Mucosa of stomach (tissue), 1 donor: ENCODE measurements at regions not wholly inside any gene's neighbourhood (a gene's known extent, or its start where the extent isn't known, plus 50 kb on each side); places are given as distances from the start of the nearest gene placed in this dataset.
A peak's percentile ranks its signal among the peaks of the same experiment; 100 is the strongest.

Experiments
- H3K27me3 ChIP-seq: one replicate; pipeline ENCODE4 v1.7.0; 2013; ENCODE audit warnings: mild to moderate bottlenecking, low read length; ENCODE audit not compliant: control insufficient read depth, insufficient read depth
- H3K36me3 ChIP-seq: one replicate; pipeline ENCODE4 v1.7.0; 2013; ENCODE audit warnings: low read length; ENCODE audit not compliant: control insufficient read depth, insufficient read depth
- H3K4me1 ChIP-seq: one replicate; pipeline ENCODE4 v1.7.0; 2013; ENCODE audit warnings: mild to moderate bottlenecking, low read length; ENCODE audit not compliant: control insufficient read depth, insufficient read depth
- H3K4me3 ChIP-seq: one replicate; pipeline ENCODE4 v1.7.0; 2013; ENCODE audit warnings: low read length
- H3K9ac ChIP-seq: one replicate; pipeline ENCODE4 v1.7.0; 2013; ENCODE audit warnings: mild to moderate bottlenecking, low read length, moderate library complexity
- H3K9me3 ChIP-seq: one replicate; pipeline ENCODE4 v1.7.0; 2013; ENCODE audit warnings: mild to moderate bottlenecking, low read length, moderate library complexity; ENCODE audit not compliant: control insufficient read depth
- donor health status: Pancreatic carcinoma.

DNA sequence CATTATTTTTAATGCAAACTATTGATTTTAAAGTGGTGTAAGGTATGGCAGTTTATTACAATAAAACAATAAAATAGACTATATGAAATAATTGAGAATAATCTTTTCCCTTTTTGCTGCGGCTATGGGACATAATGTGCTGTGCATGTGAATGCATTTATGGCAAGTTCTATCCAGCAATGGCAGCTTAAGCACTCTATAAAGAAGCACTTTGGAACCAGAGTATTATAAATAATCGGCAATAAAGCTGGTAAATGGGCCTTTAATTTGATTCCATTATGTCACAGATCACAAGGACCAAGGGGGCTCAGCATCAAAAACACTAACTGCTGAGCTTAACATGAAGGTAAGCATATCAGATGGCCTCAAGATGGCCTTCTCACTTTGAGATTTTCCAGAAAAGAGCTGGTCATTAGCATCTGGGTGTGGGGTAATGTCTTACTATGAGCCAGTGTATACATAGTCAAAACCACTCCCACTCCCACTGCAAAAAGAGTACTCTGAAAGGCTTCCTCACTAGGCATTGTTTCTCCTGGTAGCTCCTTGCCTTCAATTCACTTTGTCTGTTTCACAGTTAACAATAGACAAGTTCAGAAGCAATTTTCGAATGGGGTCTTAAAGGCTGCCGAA lies 97.1 kb upstream of the ASTN2 start:
- Histone ChIP-seq H3K4me3 (no peak overlapping the region), H3K4me1 (peaks cover 17% of the 10 kb centered on the region), H3K9ac (no peak overlapping the region), H3K9me3 (no peaks in the 10 kb centered on the region), H3K27me3 (no peaks in the 10 kb centered on the region), H3K36me3 (no peaks in the 10 kb centered on the region)

- Histone ChIP-seq H3K36me3 (no peaks in the 10 kb centered on the region), H3K9ac (no peak overlapping the region), H3K4me3 (no peak overlapping the region), H3K9me3 (no peaks in the 10 kb centered on the region), H3K4me1 (peaks cover 15% of the 10 kb centered on the region), H3K27me3 (no peaks in the 10 kb centered on the region)
These were observed 81.5 kb upstream of the ASTN2 start for GRCh38 chr9:117496307-117496706.

DNA sequence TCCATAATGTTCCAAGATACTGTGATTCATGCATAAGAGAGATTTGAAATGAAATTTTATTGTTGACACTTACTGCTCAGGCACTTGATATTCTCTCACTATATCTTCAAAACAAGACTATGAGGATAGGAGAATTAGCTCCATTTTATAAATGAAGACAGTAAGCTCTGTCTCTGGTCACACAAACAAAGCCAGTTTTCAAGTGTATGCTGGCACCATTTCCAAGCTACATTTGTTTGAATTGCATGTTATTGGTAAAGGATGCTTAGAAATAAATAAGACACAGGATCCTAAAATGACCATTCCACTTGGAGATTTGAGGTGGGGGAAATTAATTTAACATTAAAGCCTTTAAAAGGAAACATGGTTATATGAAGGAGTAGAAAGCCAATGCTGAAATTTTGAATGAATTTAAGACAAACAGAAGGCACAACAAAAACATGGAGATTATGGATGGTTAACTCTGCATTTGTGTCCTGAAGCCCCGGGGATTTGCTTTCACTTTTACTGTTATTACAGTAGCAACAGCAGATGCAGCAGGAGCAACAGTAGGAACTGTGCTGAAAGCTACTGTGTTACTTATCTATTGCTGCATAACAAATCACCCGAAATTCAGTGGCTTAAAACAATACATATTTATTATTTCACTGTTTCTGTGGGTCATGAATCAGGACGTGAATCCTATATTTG lies 79.7 kb upstream of the ASTN2 start:
- Histone ChIP-seq H3K27me3 (no peaks in the 10 kb centered on the region), H3K9ac (no peak overlapping the region), H3K4me1 (peaks cover 15% of the 10 kb centered on the region), H3K36me3 (no peaks in the 10 kb centered on the region), H3K4me3 (no peak overlapping the region), H3K9me3 (no peaks in the 10 kb centered on the region)

GRCh38 chr9:117492476-117492875 lies 77.6 kb upstream of the ASTN2 start:
- no peaks in the 10 kb centered on the region for H3K27me3 ChIP-seq
- H3K9ac ChIP-seq: no peak overlapping the region
- H3K4me3 ChIP-seq: no peak overlapping the region
- no peaks in the 10 kb centered on the region for H3K36me3 ChIP-seq
- no peaks in the 10 kb centered on the region for H3K9me3 ChIP-seq
- H3K4me1 ChIP-seq: peaks cover 26% of the 10 kb centered on the region

- Histone ChIP-seq H3K9ac (no peak overlapping the region), H3K9me3 (no peaks in the 10 kb centered on the region), H3K4me3 (no peak overlapping the region), H3K27me3 (no peaks in the 10 kb centered on the region), H3K4me1 (peaks cover 26% of the 10 kb centered on the region), H3K36me3 (no peaks in the 10 kb centered on the region)
These were observed 76.6 kb upstream of the ASTN2 start for GRCh38 chr9:117491491-117491890.

DNA sequence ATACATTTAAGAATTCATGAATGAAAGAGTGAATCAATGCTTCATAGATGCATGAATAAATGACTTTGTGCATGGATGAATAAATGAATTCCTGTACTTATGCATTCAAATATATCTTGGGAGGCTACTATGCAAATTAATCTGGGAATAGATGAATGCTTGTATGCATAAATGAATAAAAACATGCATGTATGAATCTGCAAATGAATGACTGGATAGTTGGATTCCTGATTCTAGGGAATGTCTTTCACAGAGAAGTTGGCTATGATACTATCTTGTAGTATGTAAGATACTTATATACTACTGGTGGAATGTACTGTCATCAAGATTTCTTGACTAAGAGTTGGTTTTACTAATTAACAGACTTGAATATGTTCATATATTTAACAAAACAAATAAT lies 75.3 kb upstream of the ASTN2 start:
- Histone ChIP-seq H3K4me1 (peaks cover 26% of the 10 kb centered on the region), H3K36me3 (no peaks in the 10 kb centered on the region), H3K4me3 (no peak overlapping the region), H3K27me3 (no peaks in the 10 kb centered on the region), H3K9me3 (no peaks in the 10 kb centered on the region), H3K9ac (no peak overlapping the region)

GRCh38 chr9:117488659-117489058 lies 73.8 kb upstream of the ASTN2 start:
- H3K4me1 ChIP-seq: peaks cover 26% of the 10 kb centered on the region
- no peak overlapping the region for H3K9ac ChIP-seq
- H3K9me3 ChIP-seq: no peaks in the 10 kb centered on the region
- no peak overlapping the region for H3K4me3 ChIP-seq
- no peaks in the 10 kb centered on the region for H3K36me3 ChIP-seq
- H3K27me3 ChIP-seq: no peaks in the 10 kb centered on the region

DNA sequence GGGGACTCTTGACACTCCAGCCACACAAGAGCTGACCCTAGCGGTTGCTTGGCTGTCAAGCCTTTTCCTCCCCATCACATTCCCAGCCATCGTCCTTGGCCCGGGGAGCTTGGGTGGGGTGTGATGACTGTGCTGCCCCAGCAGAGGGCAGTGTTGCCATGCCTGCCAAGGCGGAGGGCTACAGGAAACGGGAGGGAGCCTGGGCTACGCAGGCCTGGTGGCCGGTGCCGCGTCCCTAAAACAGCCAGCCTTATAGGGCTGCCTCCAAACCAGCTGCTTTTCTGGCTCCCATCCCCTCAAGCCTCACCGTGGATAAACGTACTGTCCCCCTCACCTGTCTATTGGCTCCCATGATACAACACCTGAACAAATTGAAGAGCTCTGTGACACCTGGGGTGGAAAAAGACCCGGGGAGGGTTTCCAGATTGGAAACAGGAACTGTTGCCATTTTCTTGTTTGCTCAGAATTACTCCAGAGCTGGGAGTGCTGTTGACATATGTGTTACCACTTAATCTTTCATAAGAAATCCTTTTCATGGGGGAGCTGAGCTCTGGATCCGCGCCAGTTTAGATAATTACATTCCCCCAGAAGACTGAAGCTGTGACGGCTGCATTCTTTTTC lies 72.8 kb upstream of the ASTN2 start:
- Histone ChIP-seq H3K9me3 (no peaks in the 10 kb centered on the region), H3K27me3 (no peaks in the 10 kb centered on the region), H3K4me3 (no peak overlapping the region), H3K36me3 (no peaks in the 10 kb centered on the region), H3K9ac (peak overlapping the region; percentile 24), H3K4me1 (peaks cover 20% of the 10 kb centered on the region)

GRCh38 chr9:117486426-117486825 lies 71.6 kb upstream of the ASTN2 start:
- Histone ChIP-seq H3K4me1 (peaks cover 11% of the 10 kb centered on the region), H3K4me3 (no peak overlapping the region), H3K9ac (no peak overlapping the region), H3K27me3 (no peaks in the 10 kb centered on the region), H3K9me3 (no peaks in the 10 kb centered on the region), H3K36me3 (no peaks in the 10 kb centered on the region)

- Histone ChIP-seq H3K27me3 (no peaks in the 10 kb centered on the region), H3K4me3 (no peak overlapping the region), H3K9me3 (no peaks in the 10 kb centered on the region), H3K4me1 (peaks cover 11% of the 10 kb centered on the region), H3K9ac (no peak overlapping the region), H3K36me3 (no peaks in the 10 kb centered on the region)
These were observed 70.3 kb upstream of the ASTN2 start for GRCh38 chr9:117485176-117485575.

- H3K4me3 ChIP-seq: no peak overlapping the region
These were observed 65.9 kb upstream of the ASTN2 start for GRCh38 chr9:117480729-117481128.

GRCh38 chr9:117480253-117480652 lies 65.4 kb upstream of the ASTN2 start:
- H3K4me1 ChIP-seq: no peaks in the 10 kb centered on the region
- no peaks in the 10 kb centered on the region for H3K36me3 ChIP-seq
- H3K9ac ChIP-seq: no peak overlapping the region
- H3K9me3 ChIP-seq: no peaks in the 10 kb centered on the region
- no peak overlapping the region for H3K4me3 ChIP-seq
- no peaks in the 10 kb centered on the region for H3K27me3 ChIP-seq

More at GRCh38 chr9:117480729-117481128, 65.9 kb upstream of the ASTN2 start:
- Histone ChIP-seq H3K27me3 (no peaks in the 10 kb centered on the region), H3K4me1 (no peaks in the 10 kb centered on the region), H3K36me3 (no peaks in the 10 kb centered on the region), H3K9me3 (no peaks in the 10 kb centered on the region), H3K9ac (no peak overlapping the region)
